ENCODE measurements at regions not wholly inside any gene's neighbourhood (a gene's known extent, or its start where the extent isn't known, plus 50 kb on each side); places are given as distances from the start of the nearest gene placed in this dataset.

DNA sequence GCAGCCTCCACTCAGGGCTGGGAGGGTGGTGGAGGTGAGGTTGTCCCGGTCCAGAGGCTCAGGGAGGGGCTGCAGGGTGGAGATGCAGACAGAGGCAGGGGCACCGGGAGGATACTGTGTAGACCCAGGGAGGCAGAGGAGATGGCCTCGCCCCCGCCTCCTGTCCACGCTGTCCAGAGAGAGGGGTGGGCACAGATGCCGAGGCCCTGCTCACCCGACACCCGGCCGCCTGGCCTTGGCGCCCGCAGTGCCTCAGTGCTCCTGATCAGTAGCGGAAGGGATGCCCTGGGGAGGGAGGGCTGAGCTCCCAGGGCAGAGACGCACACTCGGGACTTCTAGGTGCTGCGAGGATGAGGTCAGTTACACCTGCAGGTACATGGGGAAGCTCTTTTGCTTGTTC, 102.7 kb upstream of the TTC34 start:
- WGBS (ENCODE audit: insufficient coverage): 90% methylated on average over 15 of the region's 15 CpGs

DNA sequence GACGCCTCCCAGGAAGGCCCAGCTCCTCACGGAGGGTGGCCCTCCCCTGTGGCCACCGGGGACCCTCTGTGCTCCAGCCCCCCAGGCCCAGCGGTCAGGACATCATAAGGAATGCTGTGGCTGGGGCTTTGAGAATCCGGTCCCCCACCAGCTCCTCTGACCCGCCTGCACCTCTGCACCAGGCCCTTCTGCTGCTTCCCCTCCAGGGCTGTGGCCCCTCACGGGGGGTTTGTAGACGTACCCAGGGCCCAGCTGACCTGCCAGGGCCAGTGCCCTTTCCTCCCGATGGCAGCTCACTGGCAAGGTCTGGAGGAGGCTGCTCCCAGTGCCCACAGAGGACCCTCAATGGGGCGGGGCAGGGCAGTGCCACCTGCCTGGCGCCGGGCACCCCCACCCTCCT, 103.9 kb upstream of the TTC34 start:
- TF ChIP-seq, protein P1, sequence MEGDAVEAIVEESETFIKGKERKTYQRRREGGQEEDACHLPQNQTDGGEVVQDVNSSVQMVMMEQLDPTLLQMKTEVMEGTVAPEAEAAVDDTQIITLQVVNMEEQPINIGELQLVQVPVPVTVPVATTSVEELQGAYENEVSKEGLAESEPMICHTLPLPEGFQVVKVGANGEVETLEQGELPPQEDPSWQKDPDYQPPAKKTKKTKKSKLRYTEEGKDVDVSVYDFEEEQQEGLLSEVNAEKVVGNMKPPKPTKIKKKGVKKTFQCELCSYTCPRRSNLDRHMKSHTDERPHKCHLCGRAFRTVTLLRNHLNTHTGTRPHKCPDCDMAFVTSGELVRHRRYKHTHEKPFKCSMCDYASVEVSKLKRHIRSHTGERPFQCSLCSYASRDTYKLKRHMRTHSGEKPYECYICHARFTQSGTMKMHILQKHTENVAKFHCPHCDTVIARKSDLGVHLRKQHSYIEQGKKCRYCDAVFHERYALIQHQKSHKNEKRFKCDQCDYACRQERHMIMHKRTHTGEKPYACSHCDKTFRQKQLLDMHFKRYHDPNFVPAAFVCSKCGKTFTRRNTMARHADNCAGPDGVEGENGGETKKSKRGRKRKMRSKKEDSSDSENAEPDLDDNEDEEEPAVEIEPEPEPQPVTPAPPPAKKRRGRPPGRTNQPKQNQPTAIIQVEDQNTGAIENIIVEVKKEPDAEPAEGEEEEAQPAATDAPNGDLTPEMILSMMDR (IDR thresholded peaks at IDR 0.05): no peak
- H3K4me1 Mint-ChIP-seq: no peaks in the 10 kb centered on the region
- H3K9me3 ChIP-seq (ENCODE audit: control insufficient read depth, insufficient read depth, low read length): no peaks in the 10 kb centered on the region
- intact Hi-C loops (cut with micrococcal nuclease): no loop called here
- DNase-seq (no peak), ATAC-seq (no peak)
- H3K36me3 Mint-ChIP-seq: no peaks in the 10 kb centered on the region
- H3K36me3 ChIP-seq (ENCODE audit: control insufficient read depth, insufficient read depth, low read length): no peaks in the 10 kb centered on the region
- no peak overlapping the region for H3K27ac Mint-ChIP-seq
- H3K4me3 ChIP-seq (ENCODE audit: low read length): no peak overlapping the region
- H3K27me3 Mint-ChIP-seq (ENCODE audit: low read depth in 2 of 2): no peaks in the 10 kb centered on the region
- H3K4me1 ChIP-seq (ENCODE audit: control insufficient read depth, insufficient read depth, low read length): no peaks in the 10 kb centered on the region
- H3K9me3 Mint-ChIP-seq: no peaks in the 10 kb centered on the region
- WGBS (ENCODE audit: insufficient coverage): 88% methylated on average over 12 of the region's 12 CpGs
- no peak overlapping the region for H3K4me3 Mint-ChIP-seq
- no peaks in the 10 kb centered on the region for H3K27me3 ChIP-seq (ENCODE audit: control insufficient read depth, insufficient read depth, low read length)
- no peak overlapping the region for H3K27ac ChIP-seq (ENCODE audit: low read length)

More for the DNA sequence above, 102.7 kb upstream of the TTC34 start:
- H3K27me3 Mint-ChIP-seq (ENCODE audit: low read depth in 2 of 2): no peaks in the 10 kb centered on the region
- no peak overlapping the region for H3K4me3 Mint-ChIP-seq
- Histone ChIP-seq H3K9me3 (ENCODE audit: control insufficient read depth, insufficient read depth, low read length) (no peaks in the 10 kb centered on the region), H3K4me1 (ENCODE audit: control insufficient read depth, insufficient read depth, low read length) (no peaks in the 10 kb centered on the region), H3K27ac (ENCODE audit: low read length) (no peak overlapping the region), H3K4me3 (ENCODE audit: low read length) (no peak overlapping the region), H3K36me3 (ENCODE audit: control insufficient read depth, insufficient read depth, low read length) (no peaks in the 10 kb centered on the region), H3K27me3 (ENCODE audit: control insufficient read depth, insufficient read depth, low read length) (no peaks in the 10 kb centered on the region)
- no peak overlapping the region for H3K27ac Mint-ChIP-seq
- H3K4me1 Mint-ChIP-seq: no peaks in the 10 kb centered on the region
- no peaks in the 10 kb centered on the region for H3K9me3 Mint-ChIP-seq
- ATAC-seq (no peak), DNase-seq (no peak)
- no peaks in the 10 kb centered on the region for H3K36me3 Mint-ChIP-seq
- intact Hi-C loops (cut with micrococcal nuclease): no loop called here
- TF ChIP-seq, protein P1 (IDR thresholded peaks at IDR 0.05): no peak

DNA sequence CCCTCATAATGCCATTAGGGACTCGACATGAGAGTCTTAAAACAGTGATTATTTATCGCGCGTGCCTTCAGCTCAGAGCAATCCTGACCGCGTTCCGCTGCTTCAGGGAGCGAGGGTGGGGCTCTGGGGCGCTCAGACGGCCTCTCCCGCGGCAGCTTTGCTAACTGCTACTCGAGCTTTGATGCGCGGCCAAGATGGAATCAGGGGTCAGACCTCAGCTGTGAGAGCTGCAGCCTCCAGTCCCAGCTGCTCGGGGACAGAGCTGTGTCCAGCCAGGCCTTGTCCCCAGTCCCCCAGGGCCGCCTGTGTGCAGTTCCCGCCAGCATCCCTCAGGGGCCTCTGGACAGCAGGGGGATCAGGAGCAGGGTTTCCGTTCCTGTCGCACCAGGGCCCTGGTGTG, 104.6 kb upstream of the TTC34 start:
- 78% methylated on average over 20 of the region's 20 CpGs for WGBS (ENCODE audit: insufficient coverage)
- TF ChIP-seq, protein P1 (IDR thresholded peaks at IDR 0.05): no peak
- intact Hi-C loops (cut with micrococcal nuclease): no loop called here

DNA sequence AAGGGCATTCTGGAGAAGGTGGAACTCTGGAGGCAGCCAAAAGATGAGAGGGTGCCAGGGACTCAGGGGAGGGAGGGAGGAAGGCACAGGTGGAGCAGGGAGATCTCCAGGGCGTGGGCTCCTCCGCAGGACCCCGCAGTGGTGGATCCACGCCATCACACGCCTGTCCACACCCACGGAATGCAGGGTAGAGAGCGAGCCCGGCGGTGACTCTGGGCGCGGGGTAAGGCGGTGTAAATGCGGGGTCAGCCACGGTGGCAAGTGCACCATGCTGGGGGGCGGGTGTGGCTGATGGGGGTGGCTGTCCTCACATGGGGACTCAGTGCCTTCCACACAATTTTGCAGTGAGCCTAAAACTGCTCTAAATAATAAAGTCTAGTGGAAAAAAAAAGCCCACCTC, 105.1 kb upstream of the TTC34 start:
- no peaks in the 10 kb centered on the region for H3K27me3 ChIP-seq (ENCODE audit: control insufficient read depth, insufficient read depth, low read length)
- intact Hi-C loops (cut with micrococcal nuclease): no loop called here
- TF ChIP-seq, protein P1 (IDR thresholded peaks at IDR 0.05): no peak
- H3K27me3 Mint-ChIP-seq (ENCODE audit: low read depth in 2 of 2): no peaks in the 10 kb centered on the region
- no peak for DNase-seq
- no peak overlapping the region for H3K4me3 Mint-ChIP-seq
- no peaks in the 10 kb centered on the region for H3K36me3 ChIP-seq (ENCODE audit: control insufficient read depth, insufficient read depth, low read length)
- no peak overlapping the region for H3K4me3 ChIP-seq (ENCODE audit: low read length)
- 92% methylated on average over 15 of the region's 15 CpGs for WGBS (ENCODE audit: insufficient coverage)
- no peaks in the 10 kb centered on the region for H3K9me3 ChIP-seq (ENCODE audit: control insufficient read depth, insufficient read depth, low read length)
- H3K4me1 ChIP-seq (ENCODE audit: control insufficient read depth, insufficient read depth, low read length): no peaks in the 10 kb centered on the region
- H3K27ac ChIP-seq (ENCODE audit: low read length): no peak overlapping the region
- H3K4me1 Mint-ChIP-seq: no peaks in the 10 kb centered on the region
- H3K9me3 Mint-ChIP-seq: no peaks in the 10 kb centered on the region
- H3K27ac Mint-ChIP-seq: no peak overlapping the region
- ATAC-seq: no peak
- no peaks in the 10 kb centered on the region for H3K36me3 Mint-ChIP-seq

More for the DNA sequence above, 104.6 kb upstream of the TTC34 start:
- H3K4me3 Mint-ChIP-seq: no peak overlapping the region
- no peaks in the 10 kb centered on the region for H3K9me3 Mint-ChIP-seq
- H3K36me3 Mint-ChIP-seq: no peaks in the 10 kb centered on the region
- H3K27ac Mint-ChIP-seq: no peak overlapping the region
- Histone ChIP-seq H3K27me3 (ENCODE audit: control insufficient read depth, insufficient read depth, low read length) (no peaks in the 10 kb centered on the region), H3K36me3 (ENCODE audit: control insufficient read depth, insufficient read depth, low read length) (no peaks in the 10 kb centered on the region), H3K9me3 (ENCODE audit: control insufficient read depth, insufficient read depth, low read length) (no peaks in the 10 kb centered on the region), H3K27ac (ENCODE audit: low read length) (no peak overlapping the region), H3K4me3 (ENCODE audit: low read length) (no peak overlapping the region), H3K4me1 (ENCODE audit: control insufficient read depth, insufficient read depth, low read length) (no peaks in the 10 kb centered on the region)
- no peak for DNase-seq
- no peak for ATAC-seq
- H3K27me3 Mint-ChIP-seq (ENCODE audit: low read depth in 2 of 2): no peaks in the 10 kb centered on the region
- no peaks in the 10 kb centered on the region for H3K4me1 Mint-ChIP-seq

All from natural killer cell (primary cell).